Suprapubic skin (tissue), 4 donors: ENCODE measurements at regions not wholly inside any gene's neighbourhood (a gene's known extent, or its start where the extent isn't known, plus 50 kb on each side); places are given as distances from the start of the nearest gene placed in this dataset.

ENCODE experiments used
- DNase-seq, 2 donors: peaks; one replicate each; pipeline ENCODE4 v3.0.0-alpha.2; 2019; ENCODE audit warnings: low spot score in 2 of 2
- H3K27ac ChIP-seq: fragments of 200-600 bp; sonication (generic); one replicate; pipeline ENCODE4 v1.5.1; 2019
- H3K27me3 ChIP-seq: fragments of 200-600 bp; sonication (generic); one replicate; pipeline ENCODE4 v1.5.1; 2019
- H3K36me3 ChIP-seq: fragments of 200-600 bp; sonication (generic); one replicate; pipeline ENCODE4 v1.5.1; 2019
- H3K4me1 ChIP-seq: fragments of 200-600 bp; sonication (generic); one replicate; pipeline ENCODE4 v1.5.1; 2019
- H3K4me3 ChIP-seq: fragments of 200-600 bp; sonication (generic); one replicate; pipeline ENCODE4 v1.5.1; 2019; ENCODE audit warnings: mild to moderate bottlenecking
- H3K9me3 ChIP-seq: fragments of 200-600 bp; sonication (generic); one replicate; pipeline ENCODE4 v1.5.1; 2019
- CTCF ChIP-seq, 2 donors: fragments of 200-600 bp in 1 of 2; fragments of 450-650 bp in 1 of 2; sonication (generic) in 1 of 2; IDR thresholded peaks; one replicate each; pipeline ENCODE4 v1.5.1; 2016 to 2019; ENCODE audit warnings: antibody characterized with exemption in 2 of 2, mild to moderate bottlenecking in 1 of 2, moderate library complexity in 1 of 2
- EP300 ChIP-seq: sonication (generic); formaldehyde crosslinking; IDR thresholded peaks from one replicate; pipeline ENCODE4 v1.6.1; 2017; ENCODE audit warnings: antibody characterized with exemption
- POLR2A ChIP-seq, 2 donors: fragments of 450-650 bp; IDR thresholded peaks; one replicate each; pipeline ENCODE4 v1.6.1; 2017; ENCODE audit warnings: antibody characterized with exemption in 2 of 2, mild to moderate bottlenecking in 2 of 2, moderate library complexity in 2 of 2
- POLR2AphosphoS5 ChIP-seq, 3 donors: sonication (generic); formaldehyde crosslinking; IDR thresholded peaks; one replicate each; pipeline ENCODE4 v1.6.1; 2017; ENCODE audit warnings: antibody characterized with exemption in 3 of 3
- WGBS: methylation state at CpG from one replicate; pipeline ENCODE4 v1.1.5; 2018; 5-methylcytosine and 5-hydroxymethylcytosine counted together

GRCh38 chr7:18206331-18206730, 178.7 kb upstream of the PRPS1L1 start:
- TF ChIP-seq EP300: no peak
- no peak for TF ChIP-seq CTCF (IDR thresholded peaks at IDR 0.05)
- no peak for TF ChIP-seq POLR2A (IDR thresholded peaks at IDR 0.05)
- TF ChIP-seq POLR2AphosphoS5 (IDR thresholded peaks at IDR 0.05): no peak
- no peak for DNase-seq
- Histone ChIP-seq H3K36me3 (no peaks in the 10 kb centered on the region), H3K4me3 (no peak overlapping the region), H3K27me3 (no peaks in the 10 kb centered on the region), H3K27ac (no peak overlapping the region), H3K9me3 (no peaks in the 10 kb centered on the region), H3K4me1 (no peaks in the 10 kb centered on the region)
- WGBS: 67% methylated on average over 1 of the region's 1 CpG

- no peaks in the 10 kb centered on the region for H3K36me3 ChIP-seq
- DNase-seq: no peak
- no peaks in the 10 kb centered on the region for H3K27me3 ChIP-seq
- TF ChIP-seq POLR2A (IDR thresholded peaks at IDR 0.05) (no peak), EP300 (no peak), POLR2AphosphoS5 (IDR thresholded peaks at IDR 0.05) (no peak), CTCF (IDR thresholded peaks at IDR 0.05) (no peak)
- H3K9me3 ChIP-seq: no peaks in the 10 kb centered on the region
- no peak overlapping the region for H3K27ac ChIP-seq
- H3K4me1 ChIP-seq: no peaks in the 10 kb centered on the region
- no peak overlapping the region for H3K4me3 ChIP-seq
- WGBS: 97% methylated on average over 1 of the region's 1 CpG
These were observed 181.3 kb upstream of the PRPS1L1 start for GRCh38 chr7:18208921-18209320.

- no peaks in the 10 kb centered on the region for H3K4me1 ChIP-seq
- no peak for TF ChIP-seq CTCF (IDR thresholded peaks at IDR 0.05)
- H3K9me3 ChIP-seq: no peaks in the 10 kb centered on the region
- no peaks in the 10 kb centered on the region for H3K27me3 ChIP-seq
- H3K36me3 ChIP-seq: no peaks in the 10 kb centered on the region
- 84% methylated on average over 2 of the region's 2 CpGs for WGBS
- no peak for DNase-seq
- H3K27ac ChIP-seq: no peak overlapping the region
- H3K4me3 ChIP-seq: no peak overlapping the region
These were observed 182.7 kb upstream of the PRPS1L1 start for GRCh38 chr7:18210377-18210776.

- TF ChIP-seq POLR2AphosphoS5 (IDR thresholded peaks at IDR 0.05) (no peak), POLR2A (IDR thresholded peaks at IDR 0.05) (no peak)
- no peak overlapping the region for H3K4me3 ChIP-seq
- H3K4me1 ChIP-seq: no peaks in the 10 kb centered on the region
- no peaks in the 10 kb centered on the region for H3K27me3 ChIP-seq
- H3K9me3 ChIP-seq: no peaks in the 10 kb centered on the region
- no peak for DNase-seq
- H3K27ac ChIP-seq: no peak overlapping the region
- WGBS: 76% methylated on average over 3 of the region's 3 CpGs
- H3K36me3 ChIP-seq: no peaks in the 10 kb centered on the region
These were observed 183.1 kb upstream of the PRPS1L1 start for GRCh38 chr7:18210788-18211187.

- no peak for DNase-seq
- Histone ChIP-seq H3K9me3 (no peaks in the 10 kb centered on the region), H3K4me3 (no peak overlapping the region), H3K36me3 (no peaks in the 10 kb centered on the region), H3K27me3 (no peaks in the 10 kb centered on the region), H3K27ac (no peak overlapping the region), H3K4me1 (no peaks in the 10 kb centered on the region)
- WGBS: 48% methylated on average over 3 of the region's 3 CpGs
- TF ChIP-seq POLR2A (IDR thresholded peaks at IDR 0.05): no peak
- TF ChIP-seq CTCF (IDR thresholded peaks at IDR 0.05): no peak
- TF ChIP-seq POLR2AphosphoS5 (IDR thresholded peaks at IDR 0.05): no peak
- no peak for TF ChIP-seq EP300
These were observed 184.7 kb upstream of the PRPS1L1 start for GRCh38 chr7:18212308-18212707.

GRCh38 chr7:18212758-18213157, 185.1 kb upstream of the PRPS1L1 start:
- TF ChIP-seq EP300: no peak
- no peaks in the 10 kb centered on the region for H3K9me3 ChIP-seq
- H3K4me1 ChIP-seq: no peaks in the 10 kb centered on the region
- no peaks in the 10 kb centered on the region for H3K36me3 ChIP-seq
- DNase-seq: no peak
- H3K4me3 ChIP-seq: no peak overlapping the region
- WGBS: 31% methylated on average over 1 of the region's 1 CpG
- H3K27ac ChIP-seq: no peak overlapping the region
- H3K27me3 ChIP-seq: no peaks in the 10 kb centered on the region
